Kidney epithelial cell (primary cell): ENCODE measurements at regions not wholly inside any gene's neighbourhood (a gene's known extent, or its start where the extent isn't known, plus 50 kb on each side); places are given as distances from the start of the nearest gene placed in this dataset.

ENCODE experiments used
- DNase-seq: peaks from one replicate; pipeline ENCODE4 v3.0.0-alpha.2; 2010; ENCODE audit warnings: low read depth
- H3K27me3 ChIP-seq: 2 replicates; pipeline ENCODE4 v1.6.0; 2011; ENCODE audit warnings: low read length; ENCODE audit not compliant: control insufficient read depth, insufficient read depth
- H3K36me3 ChIP-seq: 2 replicates; pipeline ENCODE4 v1.5.1; 2011; ENCODE audit warnings: low read length; ENCODE audit not compliant: control insufficient read depth, insufficient read depth
- H3K4me3 ChIP-seq: 2 replicates; pipeline ENCODE4 v1.5.1; 2011; ENCODE audit warnings: low read depth, mild to moderate bottlenecking, control low read depth, low read length
- TF ChIP-seq, protein P1 (sequence below): IDR thresholded peaks from 2 replicates; pipeline ENCODE4 v1.5.1; 2011; ENCODE audit warnings: mild to moderate bottlenecking, moderate library complexity, low read length, control low read depth, inconsistent platforms; ENCODE audit not compliant: insufficient read depth, poor library complexity, severe bottlenecking

DNA sequence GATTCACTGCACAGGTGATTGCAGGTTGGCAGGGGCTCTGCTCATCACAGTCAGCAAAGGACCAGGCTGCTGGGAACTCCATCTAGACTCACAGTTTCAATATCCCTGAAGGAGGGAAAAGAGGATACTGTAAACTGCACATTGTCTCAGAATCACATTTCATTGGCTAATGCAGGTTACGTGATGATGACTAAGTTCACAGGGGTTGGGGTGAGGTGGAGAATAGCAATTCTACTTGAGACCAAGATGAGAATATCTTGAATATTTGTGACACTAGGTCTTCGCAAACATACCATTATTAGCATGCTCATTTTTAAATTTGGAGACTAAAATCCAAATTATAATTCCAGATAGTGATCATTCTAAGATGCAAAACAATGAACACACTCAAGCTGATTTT lies 208.5 kb upstream of the CITED2 start:
- H3K4me3 ChIP-seq = no peak overlapping the region
- no peaks in the 10 kb centered on the region for H3K36me3 ChIP-seq
- DNase-seq = no peak
- no peaks in the 10 kb centered on the region for H3K27me3 ChIP-seq
- TF ChIP-seq, protein P1, sequence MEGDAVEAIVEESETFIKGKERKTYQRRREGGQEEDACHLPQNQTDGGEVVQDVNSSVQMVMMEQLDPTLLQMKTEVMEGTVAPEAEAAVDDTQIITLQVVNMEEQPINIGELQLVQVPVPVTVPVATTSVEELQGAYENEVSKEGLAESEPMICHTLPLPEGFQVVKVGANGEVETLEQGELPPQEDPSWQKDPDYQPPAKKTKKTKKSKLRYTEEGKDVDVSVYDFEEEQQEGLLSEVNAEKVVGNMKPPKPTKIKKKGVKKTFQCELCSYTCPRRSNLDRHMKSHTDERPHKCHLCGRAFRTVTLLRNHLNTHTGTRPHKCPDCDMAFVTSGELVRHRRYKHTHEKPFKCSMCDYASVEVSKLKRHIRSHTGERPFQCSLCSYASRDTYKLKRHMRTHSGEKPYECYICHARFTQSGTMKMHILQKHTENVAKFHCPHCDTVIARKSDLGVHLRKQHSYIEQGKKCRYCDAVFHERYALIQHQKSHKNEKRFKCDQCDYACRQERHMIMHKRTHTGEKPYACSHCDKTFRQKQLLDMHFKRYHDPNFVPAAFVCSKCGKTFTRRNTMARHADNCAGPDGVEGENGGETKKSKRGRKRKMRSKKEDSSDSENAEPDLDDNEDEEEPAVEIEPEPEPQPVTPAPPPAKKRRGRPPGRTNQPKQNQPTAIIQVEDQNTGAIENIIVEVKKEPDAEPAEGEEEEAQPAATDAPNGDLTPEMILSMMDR = no peak

DNA sequence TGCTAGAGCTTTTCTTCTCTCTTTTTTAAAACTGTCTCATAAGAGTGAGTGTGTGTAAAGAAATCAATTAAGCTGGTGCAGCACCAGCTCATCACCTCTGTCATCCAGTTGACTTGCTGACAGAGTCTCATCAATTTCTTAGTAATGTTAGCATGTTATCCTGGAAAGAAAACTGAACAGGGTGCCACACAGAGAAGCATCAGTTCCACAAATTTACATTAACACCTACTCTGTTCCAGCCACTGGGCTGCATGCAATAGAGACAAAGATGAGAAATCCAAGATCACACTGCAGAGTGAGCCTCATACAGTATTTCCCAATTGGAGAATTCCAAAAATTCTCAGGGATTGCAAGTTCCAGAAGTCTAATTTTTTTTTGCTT lies 207.0 kb upstream of the CITED2 start:
- Histone ChIP-seq H3K27me3 (no peaks in the 10 kb centered on the region), H3K4me3 (no peak overlapping the region), H3K36me3 (no peaks in the 10 kb centered on the region)
- no peak for DNase-seq
- TF ChIP-seq, protein P1 = no peak

DNA sequence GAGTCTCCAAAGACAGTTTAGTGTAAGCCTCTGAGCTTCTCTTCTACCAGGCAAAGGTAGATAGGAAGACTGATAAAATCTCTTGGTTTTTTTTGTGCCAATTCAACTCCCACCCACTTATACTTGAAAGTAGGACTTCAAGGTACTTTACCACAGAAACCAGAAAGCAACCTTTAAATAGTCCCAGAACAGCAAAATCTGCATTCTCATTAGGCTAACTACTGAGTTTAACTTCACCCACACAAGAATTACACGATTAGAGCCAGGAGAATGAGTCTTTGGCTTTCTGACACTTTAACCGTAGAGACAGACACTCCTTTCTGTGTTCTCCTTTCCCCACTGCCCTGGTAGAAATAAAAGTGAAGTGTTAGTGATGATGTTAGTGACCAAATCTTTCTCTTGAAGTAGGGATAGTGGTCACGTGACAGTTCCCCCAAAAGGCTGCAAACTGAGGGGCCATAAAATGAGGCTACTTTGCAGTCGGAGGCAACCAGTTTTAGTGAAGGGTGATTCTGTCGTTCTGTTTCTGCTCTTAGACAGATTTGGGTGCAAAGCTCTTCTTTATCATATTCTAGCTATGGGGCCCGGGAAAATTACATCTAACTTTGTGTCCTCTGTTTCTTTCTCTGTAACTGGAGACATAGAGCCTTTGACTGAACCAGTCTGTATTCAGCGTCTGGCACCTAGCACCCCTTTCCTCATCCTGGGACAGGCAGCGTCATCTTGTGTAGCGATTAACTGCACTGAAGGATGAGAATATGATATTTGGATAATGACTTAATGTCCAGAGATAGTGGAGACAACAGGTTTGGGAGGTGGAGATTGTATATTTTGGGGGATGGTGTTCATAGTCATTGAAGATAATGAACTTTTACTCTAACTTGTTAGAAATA lies 206.4 kb upstream of the CITED2 start:
- Histone ChIP-seq H3K36me3 (no peaks in the 10 kb centered on the region), H3K4me3 (no peak overlapping the region), H3K27me3 (no peaks in the 10 kb centered on the region)
- no peak for DNase-seq
- TF ChIP-seq, protein P1 = no peak

DNA sequence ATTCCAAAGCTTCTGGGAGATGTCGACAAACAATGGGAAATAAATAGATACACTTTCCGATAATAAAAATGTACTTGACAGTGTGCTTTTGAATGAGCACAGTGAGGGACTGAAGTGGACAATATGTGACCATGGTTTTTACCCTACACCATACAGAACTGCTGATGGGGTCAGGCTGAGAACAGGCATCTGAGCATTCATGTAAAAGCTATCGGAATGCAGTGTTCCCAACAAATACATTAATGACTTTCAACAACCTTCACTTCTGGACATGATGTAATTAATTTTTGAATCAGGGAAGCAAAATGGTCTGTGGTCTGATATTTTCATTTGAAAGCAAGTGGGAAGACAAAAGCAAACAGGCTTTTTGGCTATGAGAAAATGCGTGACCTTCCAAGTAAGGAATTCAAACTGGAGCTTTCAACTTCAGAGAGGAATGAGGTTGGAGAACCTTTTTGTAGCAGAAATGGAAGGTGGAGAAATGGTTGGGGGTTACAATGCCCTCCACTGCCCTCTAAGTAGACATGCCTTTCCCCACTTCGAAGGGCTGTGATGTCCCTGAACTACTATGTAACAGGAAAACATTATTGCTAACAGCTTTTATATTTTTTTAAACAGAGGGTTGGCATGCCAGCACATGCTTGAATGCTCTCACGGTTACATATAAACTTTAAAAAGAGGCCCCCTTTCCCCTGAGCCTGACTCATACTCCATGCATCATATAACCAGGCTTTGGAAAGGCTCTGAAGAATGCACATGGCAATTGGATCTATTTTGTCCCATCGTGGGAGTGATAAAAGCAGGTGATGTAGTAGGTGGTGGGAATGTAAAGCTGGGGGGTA lies 203.5 kb upstream of the CITED2 start:
- TF ChIP-seq, protein P1 = no peak
- DNase-seq = peak; percentile 89
- Histone ChIP-seq H3K4me3 (no peak overlapping the region), H3K27me3 (no peaks in the 10 kb centered on the region), H3K36me3 (no peaks in the 10 kb centered on the region)

DNA sequence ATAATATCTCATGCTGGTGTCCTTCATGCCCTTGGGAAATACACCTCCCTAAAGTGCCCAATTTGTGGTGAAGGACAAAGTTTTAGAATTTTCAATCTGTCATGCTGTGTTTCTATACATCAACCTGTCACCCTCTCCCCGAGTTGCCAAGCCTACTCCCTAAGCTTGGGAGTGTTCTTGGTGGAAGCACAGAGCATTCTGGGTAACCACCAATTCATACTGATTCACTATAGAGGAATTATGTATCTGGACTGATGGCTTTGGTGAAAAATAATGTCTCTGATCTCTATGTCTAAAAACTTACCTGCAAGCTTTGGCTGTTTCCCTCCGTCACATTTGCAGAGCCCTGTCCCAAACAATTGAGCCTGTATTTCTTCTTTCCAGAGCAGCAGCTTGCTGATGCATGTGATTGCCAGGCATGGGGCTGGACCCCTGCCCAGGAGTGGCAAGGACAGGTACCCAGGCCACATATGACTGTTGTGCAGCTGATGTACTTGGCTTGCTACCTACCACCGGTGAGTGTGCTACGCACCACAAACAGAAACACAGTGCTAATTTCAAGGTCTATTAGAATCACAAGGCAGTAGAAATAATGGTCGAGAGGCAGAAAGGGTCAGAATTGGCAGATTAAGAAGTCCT lies 202.8 kb upstream of the CITED2 start:
- Histone ChIP-seq H3K36me3 (no peaks in the 10 kb centered on the region), H3K4me3 (no peak overlapping the region), H3K27me3 (no peaks in the 10 kb centered on the region)
- TF ChIP-seq, protein P1 = no peak
- DNase-seq = no peak
